NCI-H1436 treated with DMSO at 0.1 percent for 48 hours (cell line): ENCODE measurements at regions not wholly inside any gene's neighbourhood (a gene's known extent, or its start where the extent isn't known, plus 50 kb on each side); places are given as distances from the start of the nearest gene placed in this dataset.
A peak's percentile ranks its signal among the peaks of the same experiment; 100 is the strongest.
"Not testable (repeated sequence)": the region's sequence is repeated elsewhere in the genome, so short reads cannot be mapped to it uniquely, and the experiment has no call there.

Experiments
- DNase-seq: peaks from one replicate; lab custom pipeline; 2025; lab: John Stamatoyannopoulos, UW

DNA sequence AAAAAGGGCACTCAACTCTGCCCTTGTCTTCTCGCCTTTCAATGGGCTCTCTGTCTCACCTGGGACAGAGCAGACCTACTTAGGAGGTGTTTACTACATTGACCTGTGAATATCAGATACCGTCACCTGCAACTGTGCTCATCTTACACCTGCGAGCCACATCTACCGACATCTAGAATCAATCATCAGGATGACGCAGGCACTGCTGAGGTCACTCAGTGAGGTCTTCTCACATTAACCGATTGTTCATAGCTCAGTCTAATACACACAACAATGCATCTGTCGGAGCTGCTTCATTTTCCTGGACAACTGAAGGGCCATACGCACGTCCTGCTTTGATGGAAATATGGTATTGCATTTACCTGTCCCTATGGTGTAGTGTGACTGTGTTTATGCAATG is 211.9 kb downstream of the FGF9 start:
- no peak for DNase-seq

DNA sequence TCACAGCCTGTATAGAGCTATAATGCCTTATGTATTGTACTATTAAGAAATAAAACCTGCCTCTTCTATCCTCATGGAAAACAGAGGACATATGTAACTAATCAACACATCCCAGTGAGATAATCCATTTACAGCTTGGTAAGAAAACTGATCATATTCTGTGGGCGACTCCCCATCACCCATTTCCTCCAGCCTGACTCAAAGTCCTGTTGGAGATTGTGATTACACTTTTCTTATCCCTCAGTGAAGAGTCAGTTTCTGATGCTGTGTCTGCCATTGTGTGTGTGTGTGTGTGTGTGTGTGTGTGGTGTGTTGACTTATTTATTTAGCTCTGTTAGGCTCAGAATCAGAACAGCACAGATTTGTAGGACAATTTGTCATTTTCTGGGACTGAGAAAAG is 212.8 kb downstream of the FGF9 start:
- DNase-seq: no peak

DNA sequence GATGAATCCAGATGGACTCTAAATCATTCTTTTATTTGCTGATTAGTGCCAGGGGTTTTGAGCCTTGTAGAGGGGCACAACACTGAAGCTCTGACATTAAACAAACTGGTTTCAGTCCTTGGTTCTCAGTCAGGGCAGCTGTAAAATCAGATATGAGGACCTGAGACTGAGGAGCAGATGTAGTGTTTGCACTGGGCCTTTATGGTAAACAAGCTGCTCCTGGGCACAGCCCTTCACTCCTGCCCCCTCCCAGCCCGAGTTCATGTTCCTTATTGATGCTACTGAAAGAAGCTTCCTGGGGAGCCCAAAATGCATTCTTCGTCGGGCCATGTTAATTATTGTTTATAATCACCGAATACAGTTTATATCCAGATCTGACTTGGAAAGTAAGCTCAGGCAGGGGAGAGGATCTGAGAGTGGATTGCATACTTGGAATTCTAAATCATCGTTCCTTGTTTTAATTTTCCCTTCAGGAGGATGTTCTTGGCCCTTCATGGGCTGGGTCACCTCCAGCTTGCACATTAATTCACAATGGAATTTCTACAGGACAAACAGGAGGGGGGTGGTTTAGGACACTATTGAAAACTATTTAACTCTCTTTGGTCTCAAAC is 213.5 kb downstream of the FGF9 start:
- no peak for DNase-seq

DNA sequence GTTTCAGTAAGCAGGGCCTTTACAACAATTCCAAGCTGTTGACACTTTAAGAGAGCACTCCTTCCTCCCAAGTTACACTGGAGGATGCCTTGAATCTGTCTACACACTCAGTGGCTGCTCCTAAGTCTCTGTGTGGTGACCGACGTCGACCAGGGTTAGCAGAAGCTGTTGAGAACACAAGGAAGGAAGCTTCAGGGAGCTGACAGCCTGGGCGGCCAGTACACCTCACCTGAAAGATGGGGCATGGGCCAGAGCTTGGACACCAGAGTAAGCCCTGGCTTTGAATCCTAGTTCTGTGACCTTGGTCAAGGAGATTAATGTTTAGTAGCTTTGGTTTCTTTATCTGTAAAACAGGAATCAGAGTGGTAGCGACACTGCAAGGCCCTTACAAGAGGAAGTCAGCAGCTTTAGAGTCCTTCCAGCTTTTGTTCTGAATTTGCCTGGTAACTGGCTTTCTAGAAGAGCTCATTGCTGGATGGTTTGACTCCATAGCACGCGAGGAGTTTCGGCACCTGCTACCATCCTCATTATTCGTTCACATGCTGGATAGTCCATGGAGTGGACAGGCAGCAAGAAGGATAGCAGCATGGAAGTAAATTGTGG is 214.2 kb downstream of the FGF9 start:
- DNase-seq: no peak

DNA sequence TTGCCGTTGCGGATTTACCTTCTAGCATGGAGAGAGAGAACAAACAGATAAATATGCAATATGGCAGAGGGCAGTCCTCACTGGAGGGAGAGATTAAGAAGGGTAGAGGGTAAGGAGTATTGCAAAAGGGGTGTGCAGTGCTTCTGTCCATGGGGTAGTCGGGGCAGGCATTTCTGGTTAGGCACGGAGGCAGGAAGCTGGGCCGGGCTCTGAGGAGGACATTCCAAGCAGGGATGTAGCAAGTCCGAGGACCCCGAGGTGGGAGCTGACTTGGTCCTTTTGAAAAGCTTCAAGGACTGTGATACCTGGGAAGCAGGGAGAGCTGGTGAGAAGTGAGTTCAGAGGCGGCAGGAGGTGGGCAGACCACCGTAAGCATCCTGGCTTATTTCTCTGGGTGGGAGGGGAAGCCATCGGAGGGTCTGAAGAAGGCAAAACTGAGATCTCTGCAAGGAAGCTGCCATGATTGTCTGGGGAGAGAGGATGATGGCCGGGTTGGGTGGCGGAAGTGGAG is 214.9 kb downstream of the FGF9 start:
- no peak for DNase-seq

DNA sequence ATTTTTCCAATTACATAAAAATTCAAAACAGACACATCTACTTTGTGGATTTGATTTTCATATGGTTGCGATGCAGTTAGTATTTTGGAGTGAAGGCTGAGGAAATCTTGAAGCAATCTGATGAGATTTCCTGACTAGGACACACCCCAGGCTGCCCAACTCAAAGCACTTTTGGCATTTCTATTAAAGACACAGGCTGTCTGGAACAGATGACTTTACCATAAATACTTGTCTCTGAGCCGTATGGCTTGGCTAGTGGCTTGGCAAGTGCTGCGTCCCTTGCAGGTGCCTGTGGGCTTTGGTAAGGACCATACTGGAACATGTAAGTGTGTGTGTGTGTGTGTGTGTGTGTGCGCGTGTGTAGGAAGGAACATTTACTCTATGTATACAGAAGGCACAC is 218.8 kb downstream of the FGF9 start:
- DNase-seq: no peak

DNA sequence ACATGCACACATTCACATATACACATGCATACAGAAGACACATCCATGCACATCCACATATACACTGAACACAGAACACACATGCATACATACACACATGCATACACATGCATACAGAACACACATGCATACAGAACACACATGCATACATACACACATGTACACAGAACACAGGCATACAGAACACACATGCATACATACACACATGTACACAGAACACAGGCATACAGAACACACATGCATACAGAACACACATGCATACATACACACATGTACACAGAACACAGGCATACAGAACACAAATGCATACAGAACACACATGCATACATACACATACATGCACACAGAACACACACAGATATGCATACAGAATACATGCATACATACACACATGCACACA is 219.3 kb downstream of the FGF9 start:
- DNase-seq: not testable (repeated sequence)

DNA sequence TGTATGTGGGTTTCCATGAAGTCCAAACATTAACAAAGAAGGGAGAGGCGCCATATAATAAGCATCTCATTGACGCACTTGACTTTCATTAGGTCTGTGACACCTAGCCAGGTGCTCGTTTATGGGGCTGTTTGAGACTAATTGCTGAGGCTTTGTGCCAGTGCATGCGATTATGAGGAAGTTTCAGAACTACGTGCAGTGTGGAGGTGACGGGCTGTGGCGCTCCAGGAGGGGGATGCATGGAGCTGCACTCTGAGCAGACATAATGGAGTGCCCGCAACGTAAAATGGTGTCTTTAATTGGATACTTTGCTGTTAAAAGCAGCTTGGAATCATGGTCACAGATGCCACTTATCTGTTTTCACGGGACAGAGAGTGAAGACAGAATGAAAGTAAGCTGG is 223.2 kb downstream of the FGF9 start:
- peak; percentile 55 for DNase-seq

DNA sequence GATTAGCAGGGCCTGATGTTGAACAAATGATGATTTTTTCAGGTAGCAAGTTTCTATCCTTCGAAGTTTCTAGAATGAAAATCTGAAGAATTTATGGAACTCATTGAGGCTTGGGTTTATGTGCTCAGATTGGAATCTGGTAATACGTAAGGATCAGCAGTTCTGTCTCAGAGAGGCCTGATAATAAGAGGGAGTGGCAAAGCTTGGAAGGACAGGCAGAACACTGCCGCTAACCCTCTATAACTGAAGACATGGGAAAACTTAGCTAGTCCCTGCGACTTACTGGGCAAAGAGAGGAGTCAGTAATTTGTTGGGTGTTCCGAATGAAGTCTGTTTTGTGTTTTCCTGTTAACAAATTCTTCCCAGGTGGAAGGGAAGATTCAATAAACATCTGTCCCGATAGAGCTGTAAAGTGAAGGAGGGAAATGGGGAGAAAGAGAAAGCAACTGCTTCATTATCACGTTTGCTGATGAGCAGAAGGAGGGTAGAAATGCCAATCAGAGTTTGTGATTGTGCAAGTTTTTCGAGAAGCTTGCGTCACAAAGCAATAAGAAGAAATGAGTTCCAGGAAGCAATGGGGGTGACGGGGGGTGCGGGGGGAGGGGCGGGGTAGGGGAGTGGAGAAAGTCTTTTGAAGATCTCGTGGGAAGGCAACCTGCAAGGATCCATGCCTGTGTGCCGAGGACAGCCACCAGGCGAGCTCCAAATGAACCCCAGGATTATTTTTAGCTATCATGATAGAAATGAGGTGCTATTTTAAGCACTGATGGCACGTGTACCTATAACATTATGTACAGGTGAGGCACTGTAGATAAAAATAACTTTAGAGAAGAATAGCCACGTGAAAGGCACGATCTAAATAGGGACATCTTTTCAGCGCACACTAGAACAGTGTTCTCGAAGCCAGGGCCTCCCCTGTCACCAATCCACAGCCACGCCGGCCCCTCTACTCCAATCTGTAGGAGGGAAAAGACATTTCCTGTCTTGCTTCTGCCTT is 224.1 kb downstream of the FGF9 start:
- DNase-seq: no peak

DNA sequence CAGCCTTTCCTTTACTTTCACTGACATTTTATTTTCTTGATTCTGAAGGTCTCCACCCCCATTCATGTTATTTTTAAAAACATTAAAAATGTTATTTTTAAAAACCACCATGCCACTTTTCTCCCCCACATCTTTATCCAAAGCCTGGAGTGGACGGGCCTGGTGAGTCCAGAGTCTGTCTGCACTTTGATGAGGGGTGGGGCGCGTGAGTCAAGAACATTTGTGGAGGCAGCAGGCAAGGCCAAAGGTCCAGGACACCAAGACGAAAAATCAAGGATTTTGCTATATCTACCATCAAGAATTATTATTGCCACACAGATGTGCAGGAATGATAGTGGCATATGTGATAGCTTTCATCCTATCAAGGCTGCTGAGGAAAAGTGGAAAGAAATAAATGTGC is 224.9 kb downstream of the FGF9 start:
- DNase-seq: no peak

DNA sequence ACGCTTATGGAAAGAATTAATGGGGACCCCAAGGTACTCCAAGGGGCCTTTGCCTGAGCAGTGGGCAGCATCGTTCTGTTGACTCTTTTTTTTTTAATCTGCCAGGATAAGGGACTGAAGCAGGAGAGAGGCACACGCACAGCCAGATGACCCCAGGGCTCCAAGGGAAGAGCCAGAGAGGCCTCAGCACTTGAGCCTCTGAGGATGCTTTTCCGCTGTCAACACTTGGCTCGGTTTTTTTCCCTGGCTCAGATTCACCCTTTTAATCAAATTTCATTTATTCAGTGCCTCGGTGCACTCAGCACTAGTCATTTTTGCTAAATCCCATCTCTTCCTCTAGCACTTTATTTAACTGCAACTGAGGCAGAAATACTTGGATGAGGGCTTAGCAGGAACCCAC is 226.3 kb downstream of the FGF9 start:
- no peak for DNase-seq

DNA sequence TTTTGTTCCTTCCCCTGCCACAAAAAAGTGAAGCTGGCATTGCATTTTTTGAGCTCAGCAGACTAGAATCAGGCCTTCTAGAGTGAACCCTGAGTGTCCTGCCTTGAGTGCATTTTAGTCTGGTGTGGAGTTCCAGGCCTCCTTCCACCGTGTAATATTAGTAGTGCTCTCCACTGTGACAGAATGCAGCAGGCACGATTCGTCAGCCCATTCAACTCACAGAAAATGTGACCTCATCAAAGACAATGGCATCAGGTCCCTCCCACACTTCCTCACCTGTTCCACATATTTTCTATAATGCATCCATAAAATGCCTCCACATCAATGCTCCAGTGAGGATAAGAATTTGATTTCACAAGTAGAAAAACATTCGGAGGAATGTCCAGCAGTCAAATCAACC is 227.6 kb downstream of the FGF9 start:
- DNase-seq: no peak

DNA sequence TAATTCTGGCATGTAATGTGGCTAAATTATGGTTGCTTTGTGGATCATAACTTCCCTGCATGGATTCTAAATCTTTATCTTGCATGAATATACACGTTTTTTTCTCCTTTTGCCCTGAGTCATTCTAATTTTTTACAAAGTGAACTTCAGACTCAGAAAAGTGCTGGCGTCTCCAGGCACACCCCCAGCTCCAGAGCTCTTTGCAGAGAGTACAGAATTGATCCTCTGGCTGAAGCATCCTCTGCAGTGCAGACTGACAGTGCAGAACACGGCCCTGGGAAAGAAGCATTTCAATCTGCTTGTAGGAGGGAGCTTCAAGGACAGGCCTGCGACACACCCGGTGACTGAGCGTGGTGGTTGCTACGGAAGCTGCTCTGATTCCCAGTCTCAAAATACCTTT is 228.1 kb downstream of the FGF9 start:
- DNase-seq: no peak

DNA sequence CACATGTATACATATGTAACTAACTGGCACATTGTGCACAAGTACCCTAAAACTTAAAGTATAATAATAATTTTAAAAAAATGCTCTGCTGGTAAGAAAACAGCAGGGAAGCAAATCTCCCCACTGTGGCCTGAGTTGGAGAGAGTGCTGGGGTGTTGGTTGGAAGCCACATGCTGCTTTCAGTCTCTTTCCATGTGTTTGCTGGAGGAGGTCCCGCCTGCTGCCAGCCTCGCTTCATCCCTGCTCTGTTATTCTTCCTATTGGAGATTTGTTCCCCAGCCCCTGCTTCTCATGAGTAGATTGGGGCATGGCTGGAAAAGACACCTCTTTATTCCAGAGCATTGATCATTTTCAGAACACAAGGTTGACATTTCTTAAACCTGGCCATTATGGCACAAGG is 230.5 kb downstream of the FGF9 start:
- no peak for DNase-seq

DNA sequence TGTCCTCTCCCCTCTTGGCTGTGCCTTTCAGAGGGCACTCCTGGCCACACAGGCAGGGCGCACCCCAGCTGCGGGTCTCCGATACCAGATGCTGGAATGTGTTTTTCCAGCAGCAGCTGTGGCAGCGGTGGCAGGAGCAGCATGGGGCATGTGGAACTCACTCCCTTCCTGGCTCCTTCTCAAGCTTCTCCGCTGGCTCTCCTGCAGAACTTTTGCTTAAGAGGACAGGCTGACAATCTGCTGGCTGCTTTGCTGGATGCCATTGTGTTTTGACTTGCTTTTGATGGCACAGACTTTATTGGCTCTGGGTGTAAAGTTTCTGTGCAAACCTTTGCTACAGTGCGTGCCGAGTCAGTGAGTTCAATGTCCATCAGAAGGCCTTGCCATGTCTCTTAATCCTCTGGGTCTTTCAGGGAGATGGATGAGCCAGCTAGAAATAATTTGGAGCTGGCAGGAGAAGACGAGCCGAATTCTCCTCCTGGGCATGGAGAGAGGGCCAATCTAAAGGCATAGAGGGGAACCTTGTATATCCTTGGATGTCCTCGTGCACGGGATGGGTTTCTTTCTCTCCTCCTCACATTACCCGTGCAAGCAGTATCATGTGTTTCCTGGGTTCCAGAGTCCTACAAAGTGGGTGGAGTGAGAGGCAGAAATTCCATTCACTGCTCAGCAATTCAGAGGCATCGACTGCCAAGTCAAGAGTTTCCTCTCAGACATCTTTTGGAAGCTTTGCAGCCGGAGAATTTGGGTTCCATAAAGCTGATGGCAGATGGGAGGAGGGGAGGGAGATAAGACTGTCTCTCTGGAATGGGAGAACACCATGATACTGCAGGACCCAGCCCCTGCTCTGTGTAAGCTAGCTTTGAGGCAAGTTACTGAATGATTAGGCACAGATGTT is 231.2 kb downstream of the FGF9 start:
- DNase-seq: no peak

DNA sequence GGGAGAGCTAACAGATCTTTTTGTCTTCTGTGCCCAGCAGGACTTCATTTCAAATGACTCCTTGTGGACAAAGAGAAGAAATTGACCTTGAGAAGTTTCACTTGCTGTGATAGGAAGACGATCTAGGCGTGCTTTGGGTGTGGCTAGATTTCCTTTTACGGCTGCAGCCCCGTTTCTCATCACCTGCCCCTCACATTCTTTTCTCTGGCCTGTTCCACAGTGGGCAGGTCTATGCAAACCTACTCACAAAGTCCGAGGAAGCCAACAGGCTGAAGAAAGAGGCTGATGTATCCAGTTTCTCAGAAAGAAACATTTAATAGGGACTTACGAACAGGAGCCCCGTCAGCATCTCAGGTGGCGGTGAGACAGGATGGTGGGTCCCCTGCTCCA is 231.8 kb downstream of the FGF9 start:
- no peak for DNase-seq

DNA sequence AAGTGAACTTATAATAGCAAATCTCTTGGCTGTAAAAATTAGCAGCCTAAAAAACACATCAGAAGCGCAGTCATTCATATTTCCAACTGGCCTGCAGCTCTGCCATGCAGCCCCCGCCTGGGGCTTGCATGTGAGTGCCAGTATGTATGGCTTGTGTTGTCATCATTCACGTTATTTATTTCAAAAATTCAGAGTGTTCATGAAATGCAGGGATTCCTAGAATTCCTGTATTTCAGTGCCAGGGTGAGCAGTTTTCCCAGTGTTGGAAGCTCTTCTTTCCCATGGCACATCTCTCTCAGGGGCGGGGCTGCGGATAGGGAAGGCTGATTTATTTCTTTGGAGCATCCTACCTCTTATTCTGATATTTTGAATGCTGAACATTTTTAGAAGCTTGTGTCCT is 234.6 kb downstream of the FGF9 start:
- DNase-seq: no peak

DNA sequence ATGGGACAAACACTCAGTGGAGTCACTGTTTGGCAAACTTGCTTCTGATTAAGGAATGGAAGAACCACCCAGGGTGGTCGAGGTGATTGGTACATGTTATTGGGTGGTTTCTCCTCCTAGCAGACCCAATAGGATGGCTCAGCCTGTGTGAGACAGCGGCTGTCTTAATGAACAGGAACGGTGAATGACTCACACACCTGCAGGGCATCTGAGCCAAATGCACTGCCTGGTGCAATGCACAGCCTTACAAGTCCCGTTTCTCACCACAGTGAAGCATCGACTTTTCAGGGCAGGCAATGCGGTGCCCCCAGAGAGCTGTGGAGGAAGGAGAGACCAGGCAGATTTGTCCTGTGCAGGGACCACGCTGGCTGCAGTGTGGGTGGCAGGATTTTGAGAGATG is 238.5 kb downstream of the FGF9 start:
- DNase-seq: no peak

DNA sequence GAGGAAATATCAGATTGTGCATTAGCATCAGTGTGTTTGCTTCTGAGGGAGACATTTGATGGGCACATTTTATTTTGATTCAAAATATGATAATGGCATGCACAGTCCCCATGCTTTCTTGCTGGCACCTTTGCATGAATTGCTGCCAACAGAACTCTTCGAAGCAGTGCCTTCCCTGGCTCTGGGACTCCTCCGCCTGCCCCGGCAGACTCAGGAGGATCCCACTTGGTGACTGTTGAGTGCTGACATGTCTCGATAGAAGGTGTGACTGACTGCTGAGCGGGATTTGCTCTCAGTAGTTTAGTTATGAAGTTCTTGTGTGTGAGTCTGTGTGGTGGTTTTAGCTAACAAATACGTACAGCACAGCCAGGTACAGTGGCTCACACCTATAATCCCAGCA is 239.7 kb downstream of the FGF9 start:
- DNase-seq: no peak

DNA sequence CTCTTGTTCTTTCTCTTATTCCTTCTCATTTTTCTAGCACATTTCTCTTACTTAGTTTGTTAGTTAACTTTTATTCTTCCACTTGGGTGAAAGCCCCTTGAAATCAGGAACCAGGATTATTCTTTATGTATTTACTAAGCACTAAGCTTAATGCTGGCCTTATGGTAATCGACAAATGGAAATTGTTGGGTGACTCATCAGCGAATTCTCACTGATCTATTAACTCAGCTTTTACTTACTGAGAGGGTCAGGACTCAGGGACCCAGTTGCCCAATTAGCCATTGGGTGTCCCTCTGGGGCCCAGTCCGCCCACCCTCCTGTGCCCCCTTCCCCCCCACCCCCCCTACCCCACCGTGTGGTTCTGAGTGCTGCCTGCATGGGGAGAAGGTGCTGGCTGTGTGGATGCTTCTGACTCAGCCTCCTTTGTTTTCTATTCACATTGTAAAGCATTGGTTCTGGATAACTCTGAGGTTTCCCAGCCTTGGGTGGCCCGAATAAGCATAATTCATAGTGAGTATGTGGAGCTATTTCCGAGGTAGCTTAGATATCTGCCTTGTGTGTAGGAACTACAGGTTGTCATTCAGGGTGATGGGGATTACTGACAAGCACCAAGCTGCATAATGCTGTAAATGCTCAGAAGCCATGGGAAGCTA is 240.9 kb downstream of the FGF9 start:
- no peak for DNase-seq

DNA sequence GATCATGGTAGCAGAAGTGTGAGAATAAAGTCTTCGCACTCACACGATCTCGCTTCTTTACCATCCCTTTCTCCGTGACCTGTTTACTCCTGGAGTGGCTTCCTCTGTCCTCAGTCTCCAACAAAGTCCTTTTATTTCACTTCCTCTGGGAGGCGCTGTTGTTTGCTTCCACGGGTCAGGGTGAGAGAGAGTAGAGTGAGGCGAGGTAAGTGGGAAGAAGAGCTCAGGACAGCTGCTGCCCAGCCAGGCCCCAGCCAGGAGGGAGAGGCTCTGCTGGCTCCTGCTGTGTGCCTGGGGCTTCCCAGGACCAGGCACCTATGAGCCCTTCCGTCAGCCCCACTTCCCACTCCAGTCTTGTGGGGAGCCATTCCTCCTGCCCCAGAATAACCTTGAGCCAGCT is 242.1 kb downstream of the FGF9 start:
- DNase-seq: no peak
